NB4 (cell line): ENCODE measurements at regions not wholly inside any gene's neighbourhood (a gene's known extent, or its start where the extent isn't known, plus 50 kb on each side); places are given as distances from the start of the nearest gene placed in this dataset.

Experiments used
- POLR2A ChIP-seq: IDR thresholded peaks from 2 replicates; pipeline ENCODE4 v1.6.1; 2011; ENCODE audit warnings: mild to moderate bottlenecking; ENCODE audit not compliant: insufficient read length; ENCODE audit errors: extremely low read depth
- TF ChIP-seq, protein P1 (sequence below): IDR thresholded peaks from one replicate; pipeline ENCODE4 v1.5.1; 2012; ENCODE audit warnings: low read depth, low read length

DNA sequence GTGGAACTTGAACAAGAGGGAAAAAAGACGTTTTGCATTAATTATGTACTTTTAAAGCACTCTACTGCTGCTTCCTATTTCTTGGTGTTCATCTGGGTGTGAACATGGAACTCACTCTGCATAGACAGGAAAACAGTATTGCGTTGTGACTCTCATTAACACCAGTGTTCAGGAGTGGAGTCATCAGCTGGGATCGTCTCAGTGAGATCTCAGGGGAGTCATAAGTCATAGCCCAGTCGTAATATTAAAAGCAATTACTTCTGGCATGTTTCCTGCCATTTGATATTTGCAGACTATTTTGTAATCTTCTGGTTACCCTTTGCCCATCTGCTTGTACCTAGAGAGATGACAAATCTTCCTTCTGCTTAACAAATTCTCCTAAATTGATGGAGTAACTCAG is 462.0 kb upstream of the ATP11B start:
- no peak for TF ChIP-seq POLR2A
- TF ChIP-seq, protein P1, sequence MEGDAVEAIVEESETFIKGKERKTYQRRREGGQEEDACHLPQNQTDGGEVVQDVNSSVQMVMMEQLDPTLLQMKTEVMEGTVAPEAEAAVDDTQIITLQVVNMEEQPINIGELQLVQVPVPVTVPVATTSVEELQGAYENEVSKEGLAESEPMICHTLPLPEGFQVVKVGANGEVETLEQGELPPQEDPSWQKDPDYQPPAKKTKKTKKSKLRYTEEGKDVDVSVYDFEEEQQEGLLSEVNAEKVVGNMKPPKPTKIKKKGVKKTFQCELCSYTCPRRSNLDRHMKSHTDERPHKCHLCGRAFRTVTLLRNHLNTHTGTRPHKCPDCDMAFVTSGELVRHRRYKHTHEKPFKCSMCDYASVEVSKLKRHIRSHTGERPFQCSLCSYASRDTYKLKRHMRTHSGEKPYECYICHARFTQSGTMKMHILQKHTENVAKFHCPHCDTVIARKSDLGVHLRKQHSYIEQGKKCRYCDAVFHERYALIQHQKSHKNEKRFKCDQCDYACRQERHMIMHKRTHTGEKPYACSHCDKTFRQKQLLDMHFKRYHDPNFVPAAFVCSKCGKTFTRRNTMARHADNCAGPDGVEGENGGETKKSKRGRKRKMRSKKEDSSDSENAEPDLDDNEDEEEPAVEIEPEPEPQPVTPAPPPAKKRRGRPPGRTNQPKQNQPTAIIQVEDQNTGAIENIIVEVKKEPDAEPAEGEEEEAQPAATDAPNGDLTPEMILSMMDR, result no peak
